ENCODE measurements at regions not wholly inside any gene's neighbourhood (a gene's known extent, or its start where the extent isn't known, plus 50 kb on each side); places are given as distances from the start of the nearest gene placed in this dataset.
"Not testable (repeated sequence)": the region's sequence is repeated elsewhere in the genome, so short reads cannot be mapped to it uniquely, and the experiment has no call there.

- Histone ChIP-seq H3K27me3 (replicated peaks; ENCODE audit: control insufficient read depth, insufficient read depth, low read length) (no peaks in the 10 kb centered on the region), H3K4me1 (no peaks in the 10 kb centered on the region), H3K9me3 (peaks cover 46% of the 10 kb centered on the region), H3K4me3 (ENCODE audit: low read depth, low read length) (no peak overlapping the region), H3K36me3 (ENCODE audit: control insufficient read depth, insufficient read depth, low read length) (no peaks in the 10 kb centered on the region)
- peak; percentile 60 to 89 for DNase-seq
- Mint-ChIP-seq H3K9me3 (ENCODE audit: unreplicated experiment) (no peaks in the 10 kb centered on the region), H3K27me3 (ENCODE audit: insufficient read depth, unreplicated experiment) (no peaks in the 10 kb centered on the region), H3K27ac (ENCODE audit: unreplicated experiment) (no peak overlapping the region), H3K4me1 (ENCODE audit: low read depth, unreplicated experiment) (no peaks in the 10 kb centered on the region), H3K4me3 (ENCODE audit: unreplicated experiment) (no peak overlapping the region), H3K36me3 (ENCODE audit: insufficient read depth, unreplicated experiment) (no peaks in the 10 kb centered on the region)
- POLR2A ChIA-PET: no interaction called here
- CTCF ChIA-PET: no interaction called here
- no TSS peak for BruUV-seq (replicated peaks)
- intact Hi-C loops (cut with micrococcal nuclease; ENCODE audit: unreplicated experiment): no loop called here
- TF ChIP-seq, protein P1, sequence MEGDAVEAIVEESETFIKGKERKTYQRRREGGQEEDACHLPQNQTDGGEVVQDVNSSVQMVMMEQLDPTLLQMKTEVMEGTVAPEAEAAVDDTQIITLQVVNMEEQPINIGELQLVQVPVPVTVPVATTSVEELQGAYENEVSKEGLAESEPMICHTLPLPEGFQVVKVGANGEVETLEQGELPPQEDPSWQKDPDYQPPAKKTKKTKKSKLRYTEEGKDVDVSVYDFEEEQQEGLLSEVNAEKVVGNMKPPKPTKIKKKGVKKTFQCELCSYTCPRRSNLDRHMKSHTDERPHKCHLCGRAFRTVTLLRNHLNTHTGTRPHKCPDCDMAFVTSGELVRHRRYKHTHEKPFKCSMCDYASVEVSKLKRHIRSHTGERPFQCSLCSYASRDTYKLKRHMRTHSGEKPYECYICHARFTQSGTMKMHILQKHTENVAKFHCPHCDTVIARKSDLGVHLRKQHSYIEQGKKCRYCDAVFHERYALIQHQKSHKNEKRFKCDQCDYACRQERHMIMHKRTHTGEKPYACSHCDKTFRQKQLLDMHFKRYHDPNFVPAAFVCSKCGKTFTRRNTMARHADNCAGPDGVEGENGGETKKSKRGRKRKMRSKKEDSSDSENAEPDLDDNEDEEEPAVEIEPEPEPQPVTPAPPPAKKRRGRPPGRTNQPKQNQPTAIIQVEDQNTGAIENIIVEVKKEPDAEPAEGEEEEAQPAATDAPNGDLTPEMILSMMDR (IDR thresholded peaks at IDR 0.05; ENCODE audit: insufficient read depth in 1 of 2, low read depth in 1 of 2, low read length in 1 of 2, severe bottlenecking in 1 of 2, unreplicated experiment in 1 of 2): no peak
Observed at GRCh38 chr15:20341901-20342600, 199.5 kb downstream of the GOLGA6L6 start.

DNA sequence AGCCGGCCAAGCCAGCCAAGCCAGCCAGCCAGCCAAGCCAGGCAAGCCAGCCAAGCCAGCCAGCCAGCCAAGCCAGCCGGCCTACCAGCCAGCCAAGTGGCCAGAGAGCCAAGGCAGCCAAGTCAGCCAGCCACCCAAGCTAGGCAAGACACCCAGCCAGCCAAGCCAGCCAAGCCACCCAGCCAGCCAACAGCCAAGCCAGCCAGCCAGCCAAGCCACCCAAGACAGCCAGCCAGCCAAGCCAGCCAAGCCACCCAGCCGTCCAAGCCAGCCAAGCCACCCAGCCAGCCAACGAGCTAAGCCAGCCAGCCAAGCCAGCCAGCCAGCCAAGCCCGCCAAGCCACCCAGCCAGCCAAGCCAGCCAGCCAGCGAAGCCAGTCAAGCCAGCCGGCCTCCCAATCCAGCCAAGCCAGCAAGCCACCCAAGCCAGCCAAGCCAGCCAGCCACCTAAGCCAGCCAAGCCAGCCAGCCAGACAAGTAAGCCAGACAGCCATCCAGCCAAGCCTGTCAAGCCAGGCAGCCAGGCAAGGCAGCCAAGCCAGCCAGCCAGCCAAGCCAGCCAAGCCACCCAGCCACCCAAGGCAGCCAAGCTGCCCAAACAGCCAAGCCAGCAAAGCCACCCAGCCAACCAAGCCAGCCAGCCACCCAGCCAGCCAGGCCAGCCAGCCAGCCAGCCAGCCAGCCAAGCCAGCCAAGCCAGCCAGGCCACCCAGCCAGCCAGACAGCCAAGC lies 200.5 kb downstream of the GOLGA6L6 start:
- Histone ChIP-seq H3K9me3 (peaks cover 38% of the 10 kb centered on the region), H3K36me3 (ENCODE audit: control insufficient read depth, insufficient read depth, low read length) (no peaks in the 10 kb centered on the region), H3K4me3 (ENCODE audit: low read depth, low read length) (no peak overlapping the region), H3K27me3 (replicated peaks; ENCODE audit: control insufficient read depth, insufficient read depth, low read length) (no peaks in the 10 kb centered on the region), H3K4me1 (no peaks in the 10 kb centered on the region)
- TF ChIP-seq, protein P1 (IDR thresholded peaks at IDR 0.05; ENCODE audit: insufficient read depth in 1 of 2, low read depth in 1 of 2, low read length in 1 of 2, severe bottlenecking in 1 of 2, unreplicated experiment in 1 of 2): no peak
- no peaks in the 10 kb centered on the region for H3K27me3 Mint-ChIP-seq (ENCODE audit: insufficient read depth, unreplicated experiment)
- no peak overlapping the region for H3K27ac Mint-ChIP-seq (ENCODE audit: unreplicated experiment)
- H3K36me3 Mint-ChIP-seq (ENCODE audit: insufficient read depth, unreplicated experiment): no peaks in the 10 kb centered on the region
- intact Hi-C loops (cut with micrococcal nuclease; ENCODE audit: unreplicated experiment): no loop called here
- no peak overlapping the region for H3K4me3 Mint-ChIP-seq (ENCODE audit: unreplicated experiment)
- peak in 1 of 2 experiments; percentile 89 for DNase-seq
- BruUV-seq (replicated peaks): no TSS peak
- no peaks in the 10 kb centered on the region for H3K9me3 Mint-ChIP-seq (ENCODE audit: unreplicated experiment)
- CTCF ChIA-PET: interaction anchor here (0.7 kb wide), 1 partner anchor 60 kb away, joined by 5 read pairs; no protein-coding TSS in a partner anchor
- no peaks in the 10 kb centered on the region for H3K4me1 Mint-ChIP-seq (ENCODE audit: low read depth, unreplicated experiment)
- POLR2A ChIA-PET: no interaction called here

GRCh38 chr15:20340331-20340811 lies 201.2 kb downstream of the GOLGA6L6 start:
- no peaks in the 10 kb centered on the region for H3K4me1 ChIP-seq
- no peaks in the 10 kb centered on the region for H3K36me3 ChIP-seq (ENCODE audit: control insufficient read depth, insufficient read depth, low read length)
- H3K9me3 ChIP-seq: peaks cover 34% of the 10 kb centered on the region
- Mint-ChIP-seq H3K4me1 (ENCODE audit: low read depth, unreplicated experiment) (no peaks in the 10 kb centered on the region), H3K4me3 (ENCODE audit: unreplicated experiment) (no peak overlapping the region), H3K27me3 (ENCODE audit: insufficient read depth, unreplicated experiment) (no peaks in the 10 kb centered on the region), H3K9me3 (ENCODE audit: unreplicated experiment) (no peaks in the 10 kb centered on the region), H3K27ac (ENCODE audit: unreplicated experiment) (no peak overlapping the region), H3K36me3 (ENCODE audit: insufficient read depth, unreplicated experiment) (no peaks in the 10 kb centered on the region)
- DNase-seq: peak; percentile 65 to 87
- intact Hi-C loops (cut with micrococcal nuclease; ENCODE audit: unreplicated experiment): no loop called here
- H3K27me3 ChIP-seq (replicated peaks; ENCODE audit: control insufficient read depth, insufficient read depth, low read length): no peaks in the 10 kb centered on the region
- no peak overlapping the region for H3K4me3 ChIP-seq (ENCODE audit: low read depth, low read length)
- CTCF ChIA-PET: interaction anchor here (0.7 kb wide), 1 partner anchor 61 kb away, joined by 5 read pairs; no protein-coding TSS in a partner anchor
- no TSS peak for BruUV-seq (replicated peaks)
- TF ChIP-seq, protein P1 (IDR thresholded peaks at IDR 0.05; ENCODE audit: insufficient read depth in 1 of 2, low read depth in 1 of 2, low read length in 1 of 2, severe bottlenecking in 1 of 2, unreplicated experiment in 1 of 2): no peak
- POLR2A ChIA-PET: no interaction called here

GRCh38 chr15:20339086-20339791 lies 202.4 kb downstream of the GOLGA6L6 start:
- H3K4me3 ChIP-seq (ENCODE audit: low read depth, low read length); H3K4me1 ChIP-seq; BruUV-seq (replicated peaks); H3K9me3 Mint-ChIP-seq (ENCODE audit: unreplicated experiment); intact Hi-C loops (cut with micrococcal nuclease; ENCODE audit: unreplicated experiment); H3K27me3 Mint-ChIP-seq (ENCODE audit: insufficient read depth, unreplicated experiment); CTCF ChIA-PET; H3K36me3 Mint-ChIP-seq (ENCODE audit: insufficient read depth, unreplicated experiment); H3K27me3 ChIP-seq (replicated peaks; ENCODE audit: control insufficient read depth, insufficient read depth, low read length); H3K4me1 Mint-ChIP-seq (ENCODE audit: low read depth, unreplicated experiment); H3K4me3 Mint-ChIP-seq (ENCODE audit: unreplicated experiment); POLR2A ChIA-PET; H3K27ac Mint-ChIP-seq (ENCODE audit: unreplicated experiment); H3K36me3 ChIP-seq (ENCODE audit: control insufficient read depth, insufficient read depth, low read length): not testable (repeated sequence)
- peak in 1 of 2 experiments; percentile 43 for DNase-seq
- H3K9me3 ChIP-seq: peaks cover 27% of the 10 kb centered on the region
